ENCODE measurements at regions not wholly inside any gene's neighbourhood (a gene's known extent, or its start where the extent isn't known, plus 50 kb on each side); places are given as distances from the start of the nearest gene placed in this dataset.

GRCh38 chr2:2872309-2872617, 505.4 kb downstream of the EIPR1 start:
- no peak for TF ChIP-seq CTCF (IDR thresholded peaks at IDR 0.05)
- no peak for TF ChIP-seq EZH2 (IDR thresholded peaks at IDR 0.05; ENCODE audit: borderline replicate concordance, insufficient read depth, low read depth, low read length, poor library complexity, severe bottlenecking)
